ENCODE measurements at regions not wholly inside any gene's neighbourhood (a gene's known extent, or its start where the extent isn't known, plus 50 kb on each side); places are given as distances from the start of the nearest gene placed in this dataset.

GRCh38 chr2:18650221-18650620 is 60.9 kb upstream of the NT5C1B start (continued):
- TF ChIP-seq SIN3B (IDR thresholded peaks at IDR 0.05; ENCODE audit: low read length) (no peak), ZNF607 (CRISPR knock-in tag; IDR thresholded peaks at IDR 0.05; ENCODE audit: borderline replicate concordance) (no peak), ZNF30 (CRISPR knock-in tag; IDR thresholded peaks at IDR 0.05) (no peak), MLXIP (CRISPR knock-in tag; IDR thresholded peaks at IDR 0.05; ENCODE audit: borderline replicate concordance) (no peak)

GRCh38 chr2:18649502-18650135 is 60.2 kb upstream of the NT5C1B start:
- 95% methylated on average over 1 of the region's 1 CpG for WGBS (ENCODE audit: low lambda C conversion rate)
- POLR2A ChIA-PET = no interaction called here
- FAIRE-seq = no peak
- TF ChIP-seq ZHX2 (IDR thresholded peaks at IDR 0.05; ENCODE audit: low read depth) = no peak
- no peak for TF ChIP-seq ZHX2 (CRISPR knock-in tag; IDR thresholded peaks at IDR 0.05; ENCODE audit: borderline replicate concordance)
- no peak for TF ChIP-seq SNAPC2 (CRISPR knock-in tag; IDR thresholded peaks at IDR 0.05)
- TF ChIP-seq HCFC1 (IDR thresholded peaks at IDR 0.05; ENCODE audit: low read depth, low read length) = no peak
- no peak for TF ChIP-seq ZNF367 (CRISPR knock-in tag; IDR thresholded peaks at IDR 0.05; ENCODE audit: borderline replicate concordance)
- TF ChIP-seq CCDC6 (CRISPR knock-in tag; IDR thresholded peaks at IDR 0.05) = no peak
- TF ChIP-seq KDM5B (CRISPR knock-in tag; IDR thresholded peaks at IDR 0.05; ENCODE audit: borderline replicate concordance) = no peak
- no peak for TF ChIP-seq MBD4 (IDR thresholded peaks at IDR 0.05; ENCODE audit: borderline replicate concordance, low read length)
- TF ChIP-seq NFATC3 (CRISPR knock-in tag; IDR thresholded peaks at IDR 0.05) = no peak
- no peak for TF ChIP-seq ZNF878 (CRISPR knock-in tag; IDR thresholded peaks at IDR 0.05)
- no peak for TF ChIP-seq SMAD3 (CRISPR knock-in tag; IDR thresholded peaks at IDR 0.05)
- TF ChIP-seq MAZ (IDR thresholded peaks at IDR 0.05; ENCODE audit: borderline replicate concordance, low read depth, low read length) = no peak
- no peak for TF ChIP-seq MAZ (CRISPR knock-in tag; IDR thresholded peaks at IDR 0.05; ENCODE audit: low read depth)

More at GRCh38 chr2:18649502-18650135, 60.2 kb upstream of the NT5C1B start:
- Histone ChIP-seq H3K4me2 (ENCODE audit: low read depth, low read length) (no peak overlapping the region), H3K27me3 (ENCODE audit: control insufficient read depth in 1 of 2, insufficient read depth in 2 of 2, low read length in 2 of 2) (no peaks in the 10 kb centered on the region), H3K4me3 (replicated peaks in 1 of 3; ENCODE audit: insufficient read depth in 1 of 3, low read depth in 2 of 3, low read length in 3 of 3) (no peak overlapping the region), H2AFZ (ENCODE audit: low read length) (no peak overlapping the region), H3K36me3 (replicated peaks in 1 of 2; ENCODE audit: control insufficient read depth in 1 of 2, insufficient read depth in 2 of 2, low read length in 2 of 2) (no peaks in the 10 kb centered on the region), H3K27ac (ENCODE audit: extremely low read length, insufficient read depth, low read length) (no peak overlapping the region), H3K4me1 (ENCODE audit: insufficient read depth, low read length) (no peaks in the 10 kb centered on the region), H3K79me2 (ENCODE audit: insufficient read depth, low read length) (no peaks in the 10 kb centered on the region), H4K20me1 (ENCODE audit: insufficient read depth, low read length) (no peaks in the 10 kb centered on the region), H3K9ac (ENCODE audit: insufficient read depth, low read depth, low read length) (no peak overlapping the region), H3K9me3 (ENCODE audit: low read length) (no peaks in the 10 kb centered on the region)
- intact Hi-C loops (cut with micrococcal nuclease; ENCODE audit: unreplicated experiment) = no loop called here
- CTCF ChIA-PET (ENCODE audit: low intra/inter-chr PET ratio, low total read pairs) = no interaction called here
- DNase-seq (ENCODE audit: low spot score) (no peak), ATAC-seq (no peak)
- in situ Hi-C loops (cut with HindIII; ENCODE audit: extremely low pct_ligation_motif_present, low pct_unique_long_range_greater_than_20kb) = no loop called here
- no TSS peak for BruUV-seq (replicated peaks)
